Activated CD8-positive, alpha-beta T cell treated with anti-CD3 and anti-CD28 coated beads for 36 hours (primary cell): ENCODE measurements at regions not wholly inside any gene's neighbourhood (a gene's known extent, or its start where the extent isn't known, plus 50 kb on each side); places are given as distances from the start of the nearest gene placed in this dataset.

Experiments
- ATAC-seq: fragments of 200-7000 bp; cut with Tn5 transposase; one replicate; pipeline ENCODE4 v1.10.0; 2021; ENCODE audit warnings: mild to moderate bottlenecking, moderate library complexity
- CTCF ChIA-PET: fragments of 350-600 bp; sonication (Branson Sonifier 250); formaldehyde crosslinking; loops from one replicate; lab custom pipeline; 2021; ENCODE audit warnings: antibody characterized with exemption; lab: Charles Lee
- POLR2A ChIA-PET: fragments of 350-600 bp; sonication (Branson Sonifier 250); formaldehyde crosslinking; loops from one replicate; lab custom pipeline; 2021; ENCODE audit warnings: antibody characterized with exemption; lab: Charles Lee
- DNase-seq: peaks from one replicate; pipeline ENCODE4 v3.0.0-alpha.2; 2020
- H3K27ac Mint-ChIP-seq: one replicate; pipeline ENCODE4 v1.8.0; 2021; ENCODE audit warnings: mild to moderate bottlenecking, mixed read lengths
- H3K27me3 Mint-ChIP-seq: one replicate; pipeline ENCODE4 v1.8.0; 2021; ENCODE audit warnings: mixed read lengths
- H3K36me3 Mint-ChIP-seq: one replicate; pipeline ENCODE4 v1.8.0; 2021; ENCODE audit warnings: low read depth, mixed read lengths
- H3K4me1 Mint-ChIP-seq: one replicate; pipeline ENCODE4 v1.8.0; 2021; ENCODE audit warnings: low read depth, mixed read lengths
- H3K4me3 Mint-ChIP-seq: one replicate; pipeline ENCODE4 v1.8.0; 2021; ENCODE audit warnings: mild to moderate bottlenecking, moderate library complexity, mixed read lengths
- H3K9me3 Mint-ChIP-seq: one replicate; pipeline ENCODE4 v1.8.0; 2021; ENCODE audit warnings: mixed read lengths
- intact Hi-C: fragments of 100-400 bp; cut with micrococcal nuclease; formaldehyde crosslinking; loops from one replicate; pipeline ENCODE4 v1.10.0; 2022
- TF ChIP-seq, protein P1 (sequence below): fragments of 200-600 bp; IDR thresholded peaks from one replicate; pipeline ENCODE4 v1.8.0; 2022; ENCODE audit warnings: antibody characterized with exemption, mild to moderate bottlenecking

GRCh38 chr2:133949595-133949994 lies 304.3 kb upstream of the MGAT5 start:
- CTCF ChIA-PET, result interaction anchor here (1.1 kb wide), 1 partner anchor 19 kb away, joined by 3 read pairs; no protein-coding TSS in a partner anchor
- peaks cover under 1% of the 10 kb centered on the region for H3K27me3 Mint-ChIP-seq
- TF ChIP-seq, protein P1, sequence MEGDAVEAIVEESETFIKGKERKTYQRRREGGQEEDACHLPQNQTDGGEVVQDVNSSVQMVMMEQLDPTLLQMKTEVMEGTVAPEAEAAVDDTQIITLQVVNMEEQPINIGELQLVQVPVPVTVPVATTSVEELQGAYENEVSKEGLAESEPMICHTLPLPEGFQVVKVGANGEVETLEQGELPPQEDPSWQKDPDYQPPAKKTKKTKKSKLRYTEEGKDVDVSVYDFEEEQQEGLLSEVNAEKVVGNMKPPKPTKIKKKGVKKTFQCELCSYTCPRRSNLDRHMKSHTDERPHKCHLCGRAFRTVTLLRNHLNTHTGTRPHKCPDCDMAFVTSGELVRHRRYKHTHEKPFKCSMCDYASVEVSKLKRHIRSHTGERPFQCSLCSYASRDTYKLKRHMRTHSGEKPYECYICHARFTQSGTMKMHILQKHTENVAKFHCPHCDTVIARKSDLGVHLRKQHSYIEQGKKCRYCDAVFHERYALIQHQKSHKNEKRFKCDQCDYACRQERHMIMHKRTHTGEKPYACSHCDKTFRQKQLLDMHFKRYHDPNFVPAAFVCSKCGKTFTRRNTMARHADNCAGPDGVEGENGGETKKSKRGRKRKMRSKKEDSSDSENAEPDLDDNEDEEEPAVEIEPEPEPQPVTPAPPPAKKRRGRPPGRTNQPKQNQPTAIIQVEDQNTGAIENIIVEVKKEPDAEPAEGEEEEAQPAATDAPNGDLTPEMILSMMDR, result no peak
- DNase-seq (no peak), ATAC-seq (no peak)
- no peak overlapping the region for H3K4me3 Mint-ChIP-seq
- no peaks in the 10 kb centered on the region for H3K4me1 Mint-ChIP-seq
- POLR2A ChIA-PET, result no interaction called here
- no peaks in the 10 kb centered on the region for H3K9me3 Mint-ChIP-seq
- H3K36me3 Mint-ChIP-seq, result no peaks in the 10 kb centered on the region
- intact Hi-C loops, result no loop called here
- no peak overlapping the region for H3K27ac Mint-ChIP-seq

- H3K36me3 Mint-ChIP-seq, result no peaks in the 10 kb centered on the region
- TF ChIP-seq, protein P1, result no peak
- no peak overlapping the region for H3K4me3 Mint-ChIP-seq
- no peaks in the 10 kb centered on the region for H3K9me3 Mint-ChIP-seq
- H3K4me1 Mint-ChIP-seq, result no peaks in the 10 kb centered on the region
- peaks cover 9% of the 10 kb centered on the region for H3K27me3 Mint-ChIP-seq
- intact Hi-C loops, result no loop called here
- no peak overlapping the region for H3K27ac Mint-ChIP-seq
- ChIA-PET CTCF (no interaction called here), POLR2A (no interaction called here)
- ATAC-seq, result no peak
- no peak for DNase-seq
These were observed 302.7 kb upstream of the MGAT5 start for GRCh38 chr2:133951209-133951608.

GRCh38 chr2:133952420-133952819 lies 301.5 kb upstream of the MGAT5 start:
- CTCF ChIA-PET, result interaction anchor here (1.0 kb wide), 1 partner anchor 66 kb away, joined by 3 read pairs; no protein-coding TSS in a partner anchor
- intact Hi-C loops, result no loop called here
- TF ChIP-seq, protein P1, result no peak
- ATAC-seq, result no peak
- POLR2A ChIA-PET, result no interaction called here
- H3K27me3 Mint-ChIP-seq, result peaks cover 16% of the 10 kb centered on the region
- H3K4me1 Mint-ChIP-seq, result no peaks in the 10 kb centered on the region
- H3K9me3 Mint-ChIP-seq, result no peaks in the 10 kb centered on the region
- H3K27ac Mint-ChIP-seq, result no peak overlapping the region
- no peak for DNase-seq
- no peak overlapping the region for H3K4me3 Mint-ChIP-seq
- no peaks in the 10 kb centered on the region for H3K36me3 Mint-ChIP-seq

GRCh38 chr2:133952896-133953295 lies 301.0 kb upstream of the MGAT5 start:
- Mint-ChIP-seq H3K27ac (no peak overlapping the region), H3K4me3 (no peak overlapping the region), H3K4me1 (no peaks in the 10 kb centered on the region), H3K36me3 (no peaks in the 10 kb centered on the region), H3K27me3 (peaks cover 16% of the 10 kb centered on the region), H3K9me3 (no peaks in the 10 kb centered on the region)
- CTCF ChIA-PET, result interaction anchor here (1.0 kb wide), 1 partner anchor 66 kb away, joined by 3 read pairs; no protein-coding TSS in a partner anchor
- TF ChIP-seq, protein P1, result no peak
- POLR2A ChIA-PET, result no interaction called here
- DNase-seq, result no peak
- no peak for ATAC-seq
- intact Hi-C loops, result no loop called here

- no peak overlapping the region for H3K27ac Mint-ChIP-seq
- H3K36me3 Mint-ChIP-seq, result no peaks in the 10 kb centered on the region
- no peak overlapping the region for H3K4me3 Mint-ChIP-seq
- no peaks in the 10 kb centered on the region for H3K4me1 Mint-ChIP-seq
- TF ChIP-seq, protein P1, result no peak
- DNase-seq (no peak), ATAC-seq (no peak)
- CTCF ChIA-PET, result no interaction called here
- POLR2A ChIA-PET, result no interaction called here
- intact Hi-C loops, result no loop called here
- H3K27me3 Mint-ChIP-seq, result peaks cover 20% of the 10 kb centered on the region
- no peaks in the 10 kb centered on the region for H3K9me3 Mint-ChIP-seq
These were observed 300.3 kb upstream of the MGAT5 start for GRCh38 chr2:133953524-133953923.
